GM12865 (cell line): ENCODE measurements at regions not wholly inside any gene's neighbourhood (a gene's known extent, or its start where the extent isn't known, plus 50 kb on each side); places are given as distances from the start of the nearest gene placed in this dataset.

ENCODE experiments used
- DNase-seq: peaks from one replicate; pipeline ENCODE4 v3.0.0; 2010; ENCODE audit warnings: low read depth
- H3K4me3 ChIP-seq: 2 replicates; pipeline ENCODE4 v1.5.1; 2011; ENCODE audit warnings: mild to moderate bottlenecking, low read depth, low read length, control low read depth
- CTCF ChIP-seq: IDR thresholded peaks from 2 replicates; pipeline ENCODE4 v1.5.1; 2011; ENCODE audit warnings: low read length, control low read depth, low read depth, inconsistent platforms; ENCODE audit not compliant: insufficient read depth; ENCODE audit errors: missing control alignments

GRCh38 chr15:95162967-95163531 is 931.7 kb downstream of the MCTP2 start:
- DNase-seq, result no peak
- no peak overlapping the region for H3K4me3 ChIP-seq
- TF ChIP-seq CTCF, result no peak

GRCh38 chr15:95168152-95168551 is 936.8 kb downstream of the MCTP2 start:
- no peak for DNase-seq
- TF ChIP-seq CTCF, result no peak
- no peak overlapping the region for H3K4me3 ChIP-seq

- no peak for TF ChIP-seq CTCF
- no peak for DNase-seq
These were observed 937.6 kb downstream of the MCTP2 start for GRCh38 chr15:95168951-95169431.

GRCh38 chr15:95169541-95170459 is 938.4 kb downstream of the MCTP2 start:
- no peak for TF ChIP-seq CTCF
- DNase-seq, result no peak
- H3K4me3 ChIP-seq, result no peak overlapping the region

More at GRCh38 chr15:95168951-95169431, 937.6 kb downstream of the MCTP2 start:
- no peak overlapping the region for H3K4me3 ChIP-seq

- TF ChIP-seq CTCF, result no peak
- DNase-seq, result no peak
- no peak overlapping the region for H3K4me3 ChIP-seq
These were observed 939.4 kb downstream of the MCTP2 start for GRCh38 chr15:95170561-95171380.

GRCh38 chr15:95171564-95171963 is 940.2 kb downstream of the MCTP2 start:
- no peak for TF ChIP-seq CTCF
- no peak for DNase-seq
- H3K4me3 ChIP-seq, result no peak overlapping the region
